ENCODE measurements at regions not wholly inside any gene's neighbourhood (a gene's known extent, or its start where the extent isn't known, plus 50 kb on each side); places are given as distances from the start of the nearest gene placed in this dataset.
A peak's percentile ranks its signal among the peaks of the same experiment; 100 is the strongest.

DNA sequence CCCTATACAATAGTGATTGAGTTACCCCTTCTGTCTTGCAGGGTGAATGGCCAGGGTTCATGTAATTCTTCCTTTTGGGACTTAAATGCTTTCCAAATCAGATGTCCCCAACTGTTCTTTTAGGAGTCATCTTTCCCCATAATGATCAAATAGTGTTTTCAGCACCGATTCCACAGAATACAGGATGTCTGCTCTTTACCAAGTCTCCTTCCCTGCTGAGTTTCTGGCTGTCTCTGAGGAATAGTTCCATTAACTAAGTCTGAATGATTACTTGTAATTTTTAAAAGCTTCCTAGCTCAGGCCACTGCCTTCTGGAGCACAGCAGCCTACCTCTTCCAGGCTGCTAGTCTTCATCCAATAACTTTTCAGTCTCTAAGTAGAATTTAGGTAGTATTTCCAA lies 630.7 kb upstream of the ZNF608 start:
- H3K4me3 ChIP-seq (ENCODE audit: low read depth, low read length), result no peak overlapping the region
- in situ Hi-C loops (cut with HindIII; ENCODE audit: low sequenced_read_pairs), result no loop called here
- no peak for DNase-seq (ENCODE audit: low read depth)
- TF ChIP-seq, protein P1, sequence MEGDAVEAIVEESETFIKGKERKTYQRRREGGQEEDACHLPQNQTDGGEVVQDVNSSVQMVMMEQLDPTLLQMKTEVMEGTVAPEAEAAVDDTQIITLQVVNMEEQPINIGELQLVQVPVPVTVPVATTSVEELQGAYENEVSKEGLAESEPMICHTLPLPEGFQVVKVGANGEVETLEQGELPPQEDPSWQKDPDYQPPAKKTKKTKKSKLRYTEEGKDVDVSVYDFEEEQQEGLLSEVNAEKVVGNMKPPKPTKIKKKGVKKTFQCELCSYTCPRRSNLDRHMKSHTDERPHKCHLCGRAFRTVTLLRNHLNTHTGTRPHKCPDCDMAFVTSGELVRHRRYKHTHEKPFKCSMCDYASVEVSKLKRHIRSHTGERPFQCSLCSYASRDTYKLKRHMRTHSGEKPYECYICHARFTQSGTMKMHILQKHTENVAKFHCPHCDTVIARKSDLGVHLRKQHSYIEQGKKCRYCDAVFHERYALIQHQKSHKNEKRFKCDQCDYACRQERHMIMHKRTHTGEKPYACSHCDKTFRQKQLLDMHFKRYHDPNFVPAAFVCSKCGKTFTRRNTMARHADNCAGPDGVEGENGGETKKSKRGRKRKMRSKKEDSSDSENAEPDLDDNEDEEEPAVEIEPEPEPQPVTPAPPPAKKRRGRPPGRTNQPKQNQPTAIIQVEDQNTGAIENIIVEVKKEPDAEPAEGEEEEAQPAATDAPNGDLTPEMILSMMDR (IDR thresholded peaks at IDR 0.05; ENCODE audit: low read depth, low read length, missing control alignments), result no peak

- TF ChIP-seq, protein P1 (IDR thresholded peaks at IDR 0.05; ENCODE audit: low read depth, low read length, missing control alignments), result no peak
- in situ Hi-C loops (cut with HindIII; ENCODE audit: low sequenced_read_pairs), result no loop called here
- no peak for DNase-seq (ENCODE audit: low read depth)
- H3K4me3 ChIP-seq (ENCODE audit: low read depth, low read length), result no peak overlapping the region
Measured at GRCh38 chr5:125381290-125381689, 634.9 kb upstream of the ZNF608 start.

- no peak overlapping the region for H3K4me3 ChIP-seq (ENCODE audit: low read depth, low read length)
- no peak for DNase-seq (ENCODE audit: low read depth)
- in situ Hi-C loops (cut with HindIII; ENCODE audit: low sequenced_read_pairs), result no loop called here
- TF ChIP-seq, protein P1 (IDR thresholded peaks at IDR 0.05; ENCODE audit: low read depth, low read length, missing control alignments), result no peak
Measured at GRCh38 chr5:125384071-125384470, 637.6 kb upstream of the ZNF608 start.

DNA sequence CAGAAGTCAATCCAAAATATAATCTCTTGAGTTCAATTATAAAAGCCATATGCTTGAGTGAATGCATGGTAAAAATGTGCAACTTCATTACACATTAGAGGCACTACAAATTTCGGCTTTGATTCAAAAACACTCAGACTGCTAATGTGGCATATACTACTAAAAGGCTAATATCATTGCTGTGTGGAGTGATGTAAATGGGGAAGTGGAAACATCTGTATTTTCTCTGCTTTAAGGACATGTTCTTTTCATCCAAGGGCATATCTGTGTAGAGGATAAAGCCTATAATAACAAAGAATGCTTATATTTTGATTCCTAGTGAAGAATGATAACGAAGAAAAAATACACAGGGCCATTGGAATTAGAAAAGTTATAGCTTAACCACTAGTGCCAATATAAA lies 643.9 kb upstream of the ZNF608 start:
- DNase-seq (ENCODE audit: low read depth), result no peak
- no peak overlapping the region for H3K4me3 ChIP-seq (ENCODE audit: low read depth, low read length)
- TF ChIP-seq, protein P1 (IDR thresholded peaks at IDR 0.05; ENCODE audit: low read depth, low read length, missing control alignments), result no peak
- in situ Hi-C loops (cut with HindIII; ENCODE audit: low sequenced_read_pairs), result no loop called here

DNA sequence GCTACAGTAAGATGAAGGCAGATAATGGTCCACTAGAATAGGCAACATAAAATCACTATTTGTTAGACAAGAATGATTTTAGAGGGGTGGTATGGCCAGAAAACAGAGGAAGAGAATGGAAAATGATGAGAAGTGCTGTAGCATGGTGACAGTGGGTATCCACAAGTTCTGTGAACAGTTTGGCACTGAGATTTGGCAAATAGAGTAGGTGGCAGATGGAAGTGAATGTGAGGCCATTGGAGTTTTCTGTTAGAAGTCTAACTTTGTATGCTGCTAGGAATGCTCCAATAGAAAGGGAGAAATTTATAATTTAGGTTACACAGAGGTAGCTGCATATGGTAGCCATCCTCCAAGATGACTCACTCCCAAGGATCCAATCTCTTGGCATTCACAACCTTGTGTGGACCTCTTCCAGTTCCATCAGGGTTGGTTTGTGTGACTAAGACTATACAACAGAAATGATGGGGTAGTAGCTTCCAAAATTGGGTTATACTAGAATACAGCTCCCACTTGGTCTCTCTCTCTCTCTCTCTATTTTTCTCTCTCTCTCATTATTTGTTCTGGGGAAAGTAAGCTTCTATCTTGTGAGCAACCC lies 646.9 kb upstream of the ZNF608 start:
- H3K4me3 ChIP-seq (ENCODE audit: low read depth, low read length), result no peak overlapping the region
- no peak for DNase-seq (ENCODE audit: low read depth)
- TF ChIP-seq, protein P1 (IDR thresholded peaks at IDR 0.05; ENCODE audit: low read depth, low read length, missing control alignments), result no peak
- in situ Hi-C loops (cut with HindIII; ENCODE audit: low sequenced_read_pairs), result no loop called here

- H3K4me3 ChIP-seq (ENCODE audit: low read depth, low read length), result no peak overlapping the region
- TF ChIP-seq, protein P1 (IDR thresholded peaks at IDR 0.05; ENCODE audit: low read depth, low read length, missing control alignments), result no peak
- peak; percentile 77 for DNase-seq (ENCODE audit: low read depth)
- in situ Hi-C loops (cut with HindIII; ENCODE audit: low sequenced_read_pairs), result no loop called here
Measured at GRCh38 chr5:125394661-125395280, 648.3 kb upstream of the ZNF608 start.
